ENCODE measurements at regions not wholly inside any gene's neighbourhood (a gene's known extent, or its start where the extent isn't known, plus 50 kb on each side); places are given as distances from the start of the nearest gene placed in this dataset.
"Not testable (repeated sequence)": the region's sequence is repeated elsewhere in the genome, so short reads cannot be mapped to it uniquely, and the experiment has no call there.

DNA sequence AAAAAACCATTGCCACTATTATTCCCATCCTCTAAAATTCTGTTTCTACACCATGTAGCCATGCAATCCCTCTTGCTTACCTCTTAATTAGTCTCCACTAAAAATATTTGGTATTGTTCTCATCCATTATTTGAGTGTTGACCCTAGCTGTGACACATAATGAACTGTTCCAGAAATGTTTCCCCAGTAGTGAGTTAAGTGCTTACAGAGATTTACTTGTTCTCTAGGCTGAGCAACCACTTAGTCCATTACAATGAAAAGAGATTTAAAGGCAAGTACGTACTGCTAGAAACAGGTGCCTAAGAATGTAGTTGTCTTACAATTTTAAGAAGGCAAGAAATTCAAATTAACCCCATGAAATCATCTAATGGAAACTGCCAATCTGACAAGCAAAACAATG, 112.7 kb upstream of the PTPN13 start:
- DNase-seq (ENCODE audit: low spot score) = no peak

DNA sequence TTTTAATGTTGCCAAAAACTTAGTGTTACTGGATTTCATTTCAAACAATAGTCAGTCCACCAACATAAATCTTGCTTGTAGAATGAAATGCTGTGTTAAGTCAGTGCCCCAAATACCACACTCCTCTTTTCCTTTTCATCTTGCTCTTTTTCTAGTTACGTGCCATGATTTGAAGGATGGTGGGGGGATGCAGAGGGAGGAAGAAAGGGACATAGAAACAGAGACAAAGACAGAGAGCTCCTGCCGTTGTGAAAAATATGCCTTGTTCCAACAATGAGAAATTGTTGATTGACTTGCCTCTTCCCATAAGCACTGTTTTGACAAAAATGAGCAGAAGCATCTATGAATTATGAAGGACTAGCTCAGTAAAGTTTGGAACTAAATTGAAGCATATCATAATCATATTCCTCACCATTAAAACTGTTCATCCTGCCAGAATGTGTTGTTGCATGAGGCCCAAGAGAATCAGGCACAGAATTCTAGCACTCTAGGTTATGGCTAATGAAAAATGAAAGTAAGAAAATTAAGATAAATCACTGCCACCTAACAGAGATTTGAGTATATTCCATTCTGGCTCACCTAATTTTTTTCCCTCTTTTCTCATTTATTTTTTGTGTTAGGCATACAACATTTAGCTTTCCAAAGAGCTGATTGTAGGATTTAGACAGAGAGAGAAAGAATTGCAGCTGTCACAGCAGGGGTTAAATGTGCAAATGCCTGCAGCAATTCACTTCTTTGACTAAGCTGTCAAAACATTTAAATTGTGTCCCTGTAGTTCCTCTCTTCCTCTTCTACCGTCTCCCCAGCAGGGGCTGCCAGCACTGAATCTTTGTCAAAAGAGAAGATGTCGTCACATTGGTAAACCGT, 111.6 kb upstream of the PTPN13 start:
- DNase-seq (ENCODE audit: low spot score) = peak; percentile 43

- no peak for DNase-seq (ENCODE audit: low spot score)
Measured at GRCh38 chr4:86483173-86483490, 111.0 kb upstream of the PTPN13 start.

- DNase-seq (ENCODE audit: low spot score) = no peak
Measured at GRCh38 chr4:86483773-86484172, 110.3 kb upstream of the PTPN13 start.

DNA sequence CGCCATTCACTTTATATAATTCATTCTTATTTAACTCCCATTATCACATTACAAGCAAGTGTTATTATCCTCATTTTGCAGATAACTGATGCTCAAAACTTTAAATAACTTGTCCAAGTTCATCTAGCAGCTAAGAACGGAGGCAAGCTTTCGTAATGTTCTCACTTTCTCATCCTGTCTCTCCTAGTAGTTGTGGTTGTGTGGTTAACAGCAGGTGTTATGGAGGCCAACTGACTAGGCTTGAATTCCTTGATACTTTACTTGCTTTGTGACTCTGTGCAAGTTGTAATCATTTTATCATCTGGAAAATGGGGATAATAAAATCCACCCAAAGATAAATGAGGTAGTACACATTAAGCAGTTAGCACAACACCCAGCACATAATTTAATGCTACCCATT, 109.9 kb upstream of the PTPN13 start:
- DNase-seq (ENCODE audit: low spot score) = no peak

- no peak for DNase-seq (ENCODE audit: low spot score)
Measured at GRCh38 chr4:86487738-86488348, 106.3 kb upstream of the PTPN13 start.

GRCh38 chr4:86493460-86493859, 100.7 kb upstream of the PTPN13 start:
- DNase-seq (ENCODE audit: low spot score) = no peak

- peak; percentile 66 for DNase-seq (ENCODE audit: low spot score)
Measured at GRCh38 chr4:86496094-86497080, 97.7 kb upstream of the PTPN13 start.

- DNase-seq (ENCODE audit: low spot score) = peak; percentile 62
Measured at GRCh38 chr4:86497131-86497530, 97.0 kb upstream of the PTPN13 start.

DNA sequence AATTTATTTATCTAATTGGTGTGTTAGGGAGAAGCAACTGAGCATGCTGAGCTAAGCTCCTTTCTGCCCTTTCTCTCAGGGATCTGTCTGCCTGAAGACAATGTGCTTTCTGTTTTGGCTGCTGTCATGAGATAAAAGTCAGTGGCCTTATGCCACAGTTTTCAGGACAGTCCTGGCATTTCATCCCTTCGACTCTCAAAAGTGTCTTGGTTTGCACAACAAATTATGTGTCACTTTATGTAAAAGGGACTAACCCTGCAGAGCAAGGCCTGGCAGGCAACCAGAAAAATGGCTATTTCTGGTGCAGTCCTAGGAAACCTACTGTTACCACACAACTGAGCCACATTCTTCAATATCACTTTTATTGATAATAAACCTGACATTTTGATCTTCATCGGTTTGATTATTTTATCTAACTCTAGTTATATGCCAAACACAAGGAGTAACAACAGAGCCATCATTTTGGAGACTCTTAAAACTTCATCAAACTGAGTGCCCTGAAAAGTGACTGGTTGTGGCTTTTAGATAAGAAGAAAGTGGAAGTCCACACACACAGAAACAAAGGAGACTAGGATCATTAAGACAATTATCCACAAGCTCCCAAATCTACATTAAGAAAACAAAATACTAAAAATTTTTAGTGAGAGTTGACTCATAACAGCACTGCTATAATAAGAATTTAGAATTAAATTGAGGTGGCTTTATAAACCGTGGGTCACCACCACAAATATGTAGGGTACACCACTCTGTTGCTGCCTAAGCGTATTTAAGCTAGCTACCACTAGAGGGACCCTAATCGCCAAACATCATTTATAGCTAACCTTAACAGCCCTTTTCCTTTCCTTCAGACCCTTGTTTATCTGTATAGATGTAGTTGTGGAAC, 95.9 kb upstream of the PTPN13 start:
- DNase-seq (ENCODE audit: low spot score) = peak; percentile 80

- DNase-seq (ENCODE audit: low spot score) = no peak
Measured at GRCh38 chr4:86498863-86499166, 95.3 kb upstream of the PTPN13 start.

DNA sequence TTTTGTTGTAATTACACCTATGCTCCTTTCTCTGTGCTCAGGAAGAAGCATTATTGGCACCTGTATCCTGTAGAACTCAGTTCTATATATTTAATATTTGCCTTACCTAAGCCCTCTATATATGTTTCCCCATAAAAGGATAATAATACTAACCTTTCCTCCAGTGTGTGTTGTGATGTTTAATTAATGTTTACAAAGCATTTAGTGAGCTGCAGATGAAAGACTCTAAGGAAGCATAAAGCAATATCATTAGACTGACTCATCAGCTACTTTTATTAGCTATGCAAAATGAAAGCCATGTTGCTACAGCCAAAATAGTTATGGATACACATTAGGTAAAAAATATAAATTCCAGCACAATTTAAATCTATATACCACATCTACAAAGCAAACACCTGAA, 93.6 kb upstream of the PTPN13 start:
- no peak for DNase-seq (ENCODE audit: low spot score)

DNA sequence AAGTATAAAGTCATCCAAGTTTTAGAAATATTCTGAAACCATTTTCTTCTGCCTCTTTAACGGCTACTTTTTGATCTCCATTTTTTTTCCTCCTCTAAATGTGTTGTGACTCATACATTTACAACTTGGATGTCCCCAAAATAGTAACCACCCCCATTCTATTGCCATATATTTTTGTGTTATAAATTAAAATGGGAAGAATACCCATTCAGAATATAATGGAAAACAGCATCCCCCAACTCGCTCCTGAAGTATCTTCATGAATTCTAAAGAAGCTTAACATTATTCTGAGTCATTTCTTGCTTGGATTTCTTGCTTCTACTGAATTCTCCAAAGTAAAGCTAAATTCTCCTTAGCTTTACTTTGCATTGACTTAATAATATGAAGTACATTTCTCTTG, 92.0 kb upstream of the PTPN13 start:
- no peak for DNase-seq (ENCODE audit: low spot score)

DNA sequence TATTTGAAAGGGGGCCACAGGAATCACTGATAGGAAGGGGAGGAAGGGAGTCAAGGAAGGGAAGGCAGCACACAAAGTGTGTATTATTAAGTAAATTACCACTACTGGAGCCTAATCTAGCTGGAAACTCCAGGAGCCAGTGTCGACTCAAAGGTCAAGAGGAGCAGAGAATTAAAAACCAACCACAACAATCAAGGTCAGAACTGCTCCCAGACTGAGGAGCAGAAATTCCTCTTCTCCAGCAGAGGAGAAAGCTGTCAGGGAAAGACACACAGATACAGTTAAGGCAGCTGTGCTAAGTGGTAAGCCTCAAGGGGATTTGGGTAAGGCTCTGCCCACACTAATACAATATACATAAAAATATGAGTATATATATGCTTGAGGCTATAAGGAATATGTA, 87.5 kb upstream of the PTPN13 start:
- DNase-seq (ENCODE audit: low spot score) = no peak

DNA sequence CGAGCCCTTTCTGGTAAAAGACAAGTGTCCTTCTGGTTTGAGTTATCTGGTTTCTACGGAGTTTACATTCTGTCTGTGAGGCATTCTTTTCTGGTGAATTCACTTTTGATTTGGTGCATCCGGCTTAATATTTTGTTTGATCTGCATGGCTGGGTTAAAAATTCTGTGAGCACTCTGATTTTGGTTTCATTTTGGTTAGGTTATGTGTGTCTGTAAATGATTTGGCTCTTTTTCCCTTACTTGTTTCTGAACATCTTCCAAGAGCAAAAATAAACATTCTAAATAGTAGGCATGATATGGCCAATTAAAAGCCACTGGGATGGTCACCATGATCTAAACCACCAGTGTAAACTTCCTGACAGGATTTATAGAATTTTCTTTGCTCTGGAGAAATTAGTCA, 85.7 kb upstream of the PTPN13 start:
- no peak for DNase-seq (ENCODE audit: low spot score)

GRCh38 chr4:86511590-86511989, 82.5 kb upstream of the PTPN13 start:
- DNase-seq (ENCODE audit: low spot score) = no peak

DNA sequence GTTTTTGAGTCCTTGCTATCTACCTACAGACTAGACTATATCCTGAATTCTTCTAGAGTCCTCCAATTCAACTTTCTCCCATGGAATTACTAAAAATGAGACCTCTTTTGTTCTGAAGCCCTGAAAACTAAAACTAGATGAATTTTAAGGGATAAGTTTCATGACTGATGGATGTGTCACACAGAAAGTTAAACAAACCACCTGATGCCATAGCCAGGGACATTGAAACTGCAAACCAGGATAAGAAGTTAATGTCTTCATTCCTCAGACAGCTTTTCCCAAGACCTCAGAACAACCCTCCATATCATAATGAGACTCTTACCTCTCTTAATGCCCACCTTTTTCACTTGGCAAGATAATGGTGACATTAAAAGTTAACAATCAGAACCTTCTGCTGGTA, 81.5 kb upstream of the PTPN13 start:
- DNase-seq (ENCODE audit: low spot score) = no peak

- DNase-seq (ENCODE audit: low spot score) = not testable (repeated sequence)
Measured at GRCh38 chr4:86515963-86516362, 78.2 kb upstream of the PTPN13 start.

- DNase-seq (ENCODE audit: low spot score) = no peak
Measured at GRCh38 chr4:86521373-86521969, 72.6 kb upstream of the PTPN13 start.

DNA sequence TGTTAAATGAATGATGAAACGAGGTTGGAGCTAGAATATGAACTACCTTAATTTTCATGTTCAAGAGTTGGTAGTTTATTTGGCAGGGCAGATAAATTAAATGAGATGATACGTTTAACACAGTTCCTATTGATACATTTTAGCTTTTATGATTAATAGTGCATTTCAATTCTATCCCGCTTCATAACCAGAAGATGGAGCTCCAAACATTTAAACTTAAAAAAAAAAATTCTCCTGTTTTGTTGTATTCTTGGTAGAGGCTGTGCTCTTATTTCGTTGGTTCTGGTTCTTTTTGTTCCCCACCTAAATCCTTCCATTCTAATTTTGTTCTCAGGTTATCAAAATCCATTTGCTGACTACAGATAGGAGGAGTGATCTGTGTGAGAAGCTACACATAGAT, 71.8 kb upstream of the PTPN13 start:
- no peak for DNase-seq (ENCODE audit: low spot score)

DNA sequence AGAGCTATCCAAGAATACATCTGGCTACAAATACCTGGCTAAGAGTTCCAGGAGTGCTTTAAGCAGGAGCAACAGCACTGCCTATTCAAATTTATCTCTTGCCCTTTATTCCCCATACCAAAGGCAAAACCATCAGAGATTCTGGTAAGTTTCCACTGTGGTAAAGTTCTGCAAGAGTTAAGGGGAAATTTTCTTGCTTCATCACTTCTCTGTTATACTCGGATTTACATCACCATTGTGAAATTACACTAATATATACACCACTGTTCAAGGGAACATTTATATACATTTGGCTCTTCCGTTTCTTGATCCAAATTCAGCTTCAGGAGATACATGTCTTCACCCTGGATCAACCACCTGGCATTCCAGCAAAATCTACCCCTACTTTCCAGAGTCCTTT, 70.8 kb upstream of the PTPN13 start:
- no peak for DNase-seq (ENCODE audit: low spot score)

All from globus pallidus (tissue), 1 donor.